Duodenal mucosa (tissue), 2 donors: ENCODE measurements at regions not wholly inside any gene's neighbourhood (a gene's known extent, or its start where the extent isn't known, plus 50 kb on each side); places are given as distances from the start of the nearest gene placed in this dataset.

Experiments
- H3K27ac ChIP-seq: one replicate; pipeline ENCODE4 v1.7.0; 2013; ENCODE audit warnings: low read depth, low read length
- H3K27me3 ChIP-seq, 2 donors: one replicate each; pipeline ENCODE4 v1.7.0; 2013; ENCODE audit warnings: low read length in 2 of 2, control low read depth in 1 of 2; ENCODE audit not compliant: insufficient read depth in 2 of 2, control insufficient read depth in 1 of 2
- H3K36me3 ChIP-seq, 2 donors: one replicate each; pipeline ENCODE4 v1.7.0; 2013; ENCODE audit warnings: low read length in 2 of 2, control low read depth in 1 of 2; ENCODE audit not compliant: insufficient read depth in 2 of 2, control insufficient read depth in 1 of 2
- H3K4me1 ChIP-seq, 2 donors: one replicate each; pipeline ENCODE4 v1.7.0; 2013; ENCODE audit warnings: low read length in 2 of 2, control low read depth in 1 of 2; ENCODE audit not compliant: insufficient read depth in 2 of 2, control insufficient read depth in 1 of 2
- H3K4me3 ChIP-seq, 2 donors: one replicate each; pipeline ENCODE4 v1.7.0; 2013; ENCODE audit warnings: low read length in 2 of 2, low read depth in 1 of 2
- H3K9ac ChIP-seq, 2 donors: one replicate each; pipeline ENCODE4 v1.7.0; 2013; ENCODE audit warnings: low read length in 2 of 2, low read depth in 1 of 2
- H3K9me3 ChIP-seq, 2 donors: one replicate each; pipeline ENCODE4 v1.7.0; 2013; ENCODE audit warnings: low read length in 2 of 2, control low read depth in 1 of 2; ENCODE audit not compliant: control insufficient read depth in 1 of 2

DNA sequence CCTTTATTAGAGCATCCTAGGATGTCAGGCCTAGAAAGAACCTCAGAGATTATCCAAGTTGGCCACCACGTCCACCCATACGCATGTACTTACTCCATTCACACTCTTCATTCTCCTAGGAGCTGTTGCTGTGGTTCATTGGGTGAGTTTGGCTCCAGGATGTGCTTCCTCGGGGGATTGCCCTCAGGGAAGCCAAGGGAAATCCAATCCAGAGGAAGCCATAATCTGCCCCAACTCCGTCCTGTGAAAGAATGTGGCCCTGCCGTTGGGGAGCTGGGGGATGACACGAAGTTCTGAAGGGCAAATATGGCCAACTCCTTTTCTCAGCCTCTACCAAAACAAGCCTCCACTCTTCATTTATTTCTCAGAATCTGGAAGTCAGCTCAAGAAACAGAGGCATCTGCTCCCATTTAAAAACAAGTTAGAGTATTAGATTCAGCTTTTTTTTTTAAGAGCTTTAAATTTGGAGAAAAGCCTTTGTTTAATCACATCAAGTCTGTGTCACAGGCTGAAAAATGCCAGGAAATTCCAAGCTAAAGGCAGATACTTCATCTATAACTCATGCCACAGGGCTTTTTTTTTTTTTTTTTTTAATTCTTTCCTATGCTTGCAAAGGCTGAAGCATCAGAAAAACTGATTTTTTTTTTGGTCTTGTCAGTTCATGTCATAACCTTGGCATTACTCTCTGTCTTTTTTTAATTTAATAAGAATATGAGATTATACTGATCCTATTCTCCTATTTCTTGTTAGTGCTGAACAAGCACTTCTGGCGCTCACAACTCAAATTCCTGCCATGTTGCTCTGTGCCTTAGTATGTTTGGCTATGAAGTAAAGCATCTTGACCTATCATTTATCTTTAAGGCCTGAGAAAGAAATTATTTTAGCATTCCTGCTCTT, 480.9 kb upstream of the MARCKS start:
- Histone ChIP-seq H3K4me3 (no peak overlapping the region), H3K4me1 (no peaks in the 10 kb centered on the region), H3K36me3 (no peaks in the 10 kb centered on the region), H3K9me3 (no peaks in the 10 kb centered on the region), H3K27me3 (no peaks in the 10 kb centered on the region), H3K9ac (no peak overlapping the region), H3K27ac (no peak overlapping the region)

DNA sequence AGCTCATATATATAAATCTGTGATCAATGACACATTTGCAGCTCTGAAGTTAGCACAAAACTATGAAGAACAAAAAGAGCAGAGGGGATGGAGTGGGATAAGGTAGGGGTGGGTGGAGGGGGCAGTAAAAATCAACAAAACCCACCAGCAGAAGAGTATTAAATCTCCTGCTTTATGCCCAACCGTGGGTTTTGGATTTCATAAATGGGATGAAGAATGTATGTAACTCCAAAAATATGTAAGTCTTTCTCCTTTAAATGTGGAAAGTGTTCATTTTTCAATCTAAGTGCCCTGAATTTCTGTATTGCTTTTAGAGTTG, 480.3 kb upstream of the MARCKS start:
- Histone ChIP-seq H3K9ac (no peak overlapping the region), H3K4me3 (no peak overlapping the region), H3K27ac (no peak overlapping the region), H3K27me3 (no peaks in the 10 kb centered on the region), H3K9me3 (no peaks in the 10 kb centered on the region), H3K4me1 (no peaks in the 10 kb centered on the region), H3K36me3 (no peaks in the 10 kb centered on the region)

DNA sequence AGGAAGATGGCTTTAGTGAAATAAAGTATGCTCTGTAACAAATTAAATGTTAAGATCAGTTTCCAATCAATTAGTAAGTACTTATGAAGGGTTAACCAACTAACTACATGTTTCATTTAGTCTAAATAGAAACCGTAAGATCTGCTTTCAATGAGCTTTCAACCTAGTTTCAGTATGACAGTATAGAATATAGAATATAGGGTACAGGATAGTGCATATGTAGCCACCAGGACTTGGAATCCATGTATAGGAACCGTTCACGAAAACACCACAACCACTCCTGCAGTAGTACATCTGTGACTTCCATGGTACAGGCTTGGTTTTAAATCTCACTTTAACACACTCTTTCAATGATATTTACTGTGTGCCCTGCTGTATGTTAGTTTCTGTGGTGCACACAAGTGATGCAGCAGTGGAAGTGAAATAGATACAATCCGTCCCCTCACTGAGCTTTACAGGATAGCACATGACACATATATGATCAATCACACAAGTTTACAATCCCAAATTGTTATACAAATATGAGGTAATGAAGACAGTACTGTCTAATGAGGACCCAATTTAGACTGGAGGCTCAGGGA, 479.7 kb upstream of the MARCKS start:
- no peak overlapping the region for H3K9ac ChIP-seq
- H3K4me1 ChIP-seq: no peaks in the 10 kb centered on the region
- no peaks in the 10 kb centered on the region for H3K9me3 ChIP-seq
- no peak overlapping the region for H3K27ac ChIP-seq
- H3K4me3 ChIP-seq: no peak overlapping the region
- H3K36me3 ChIP-seq: no peaks in the 10 kb centered on the region
- H3K27me3 ChIP-seq: no peaks in the 10 kb centered on the region

DNA sequence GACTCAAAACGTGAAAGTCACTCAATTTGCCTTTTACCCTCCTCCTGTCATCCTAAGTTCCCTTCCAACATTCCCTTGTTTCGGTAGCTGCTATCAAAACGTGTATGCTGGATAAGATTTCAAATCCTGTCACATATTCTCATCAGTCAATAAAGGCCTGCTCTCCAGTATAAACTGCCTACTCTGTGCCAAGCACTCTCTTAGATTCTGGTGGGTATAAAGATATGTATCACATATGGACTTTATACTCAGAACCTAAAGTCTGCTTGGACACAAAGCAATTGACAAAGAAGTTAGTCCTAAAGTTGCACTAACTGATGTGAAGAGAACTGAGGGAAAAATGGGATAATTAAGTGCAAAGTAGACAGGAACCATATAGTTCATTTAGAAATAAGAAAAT, 476.6 kb upstream of the MARCKS start:
- H3K9ac ChIP-seq: no peak overlapping the region
- H3K9me3 ChIP-seq: no peaks in the 10 kb centered on the region
- H3K27ac ChIP-seq: no peak overlapping the region
- no peak overlapping the region for H3K4me3 ChIP-seq
- H3K4me1 ChIP-seq: no peaks in the 10 kb centered on the region
- H3K27me3 ChIP-seq: no peaks in the 10 kb centered on the region
- H3K36me3 ChIP-seq: no peaks in the 10 kb centered on the region

DNA sequence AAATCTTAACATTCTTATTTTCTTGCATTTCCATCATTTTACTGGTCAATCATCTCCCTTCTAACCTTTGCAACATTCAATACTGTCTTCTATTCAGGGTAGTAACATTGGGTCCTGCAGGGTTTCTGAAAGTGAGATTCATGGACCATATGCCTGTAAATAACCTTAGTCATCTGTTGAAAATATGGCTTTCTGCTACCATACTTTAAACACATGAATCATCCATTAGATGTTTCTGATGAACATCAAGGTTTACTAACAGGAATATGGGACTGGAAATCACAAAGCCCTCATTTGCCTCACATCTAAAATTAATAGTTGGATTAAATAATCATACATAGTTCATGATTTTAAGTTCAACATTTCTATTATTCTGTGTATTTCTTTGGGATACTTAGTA, 475.9 kb upstream of the MARCKS start:
- Histone ChIP-seq H3K9ac (no peak overlapping the region), H3K9me3 (no peaks in the 10 kb centered on the region), H3K4me3 (no peak overlapping the region), H3K27ac (no peak overlapping the region), H3K4me1 (no peaks in the 10 kb centered on the region), H3K36me3 (no peaks in the 10 kb centered on the region), H3K27me3 (no peaks in the 10 kb centered on the region)

DNA sequence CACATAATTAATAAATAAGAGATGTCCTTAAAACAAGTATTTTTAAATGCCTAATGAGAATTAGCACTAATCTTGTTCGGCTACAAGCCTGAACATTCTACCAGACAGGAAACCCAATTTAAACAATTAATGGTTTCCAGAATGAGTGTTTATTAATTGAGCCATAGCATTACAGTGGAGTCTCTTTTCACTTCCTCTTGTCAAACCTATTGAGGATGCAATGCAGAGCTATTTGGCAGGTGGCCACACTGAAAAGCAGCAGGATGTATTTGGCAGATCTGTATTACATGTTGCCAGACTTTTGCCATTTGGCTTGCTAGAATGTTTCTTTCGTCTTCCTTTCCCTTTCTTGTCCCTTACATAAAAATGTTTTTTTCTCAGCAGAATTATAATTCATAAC, 475.2 kb upstream of the MARCKS start:
- Histone ChIP-seq H3K4me3 (no peak overlapping the region), H3K27me3 (no peaks in the 10 kb centered on the region), H3K4me1 (no peaks in the 10 kb centered on the region), H3K36me3 (no peaks in the 10 kb centered on the region), H3K9me3 (no peaks in the 10 kb centered on the region), H3K27ac (no peak overlapping the region), H3K9ac (no peak overlapping the region)

DNA sequence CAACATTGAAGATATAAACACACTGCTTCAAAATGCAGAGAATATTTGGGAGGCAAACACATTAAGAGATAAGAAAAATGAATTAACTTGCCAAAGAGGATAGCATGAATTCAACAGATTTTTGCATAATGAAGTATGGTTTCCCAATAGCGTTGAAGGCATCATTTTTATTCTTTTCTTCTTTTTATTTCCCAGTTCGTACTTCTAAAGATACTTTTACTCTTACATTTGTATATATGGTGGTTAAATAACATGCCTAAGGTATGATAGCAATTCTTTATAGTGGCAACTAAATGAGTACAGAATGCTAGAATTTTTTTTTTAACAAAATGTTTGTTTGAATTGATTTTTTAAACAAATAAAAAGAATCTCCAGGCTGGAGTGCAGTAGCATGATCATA, 473.4 kb upstream of the MARCKS start:
- Histone ChIP-seq H3K9me3 (no peaks in the 10 kb centered on the region), H3K4me1 (no peaks in the 10 kb centered on the region), H3K36me3 (no peaks in the 10 kb centered on the region), H3K4me3 (no peak overlapping the region), H3K27me3 (no peaks in the 10 kb centered on the region), H3K27ac (no peak overlapping the region), H3K9ac (no peak overlapping the region)

DNA sequence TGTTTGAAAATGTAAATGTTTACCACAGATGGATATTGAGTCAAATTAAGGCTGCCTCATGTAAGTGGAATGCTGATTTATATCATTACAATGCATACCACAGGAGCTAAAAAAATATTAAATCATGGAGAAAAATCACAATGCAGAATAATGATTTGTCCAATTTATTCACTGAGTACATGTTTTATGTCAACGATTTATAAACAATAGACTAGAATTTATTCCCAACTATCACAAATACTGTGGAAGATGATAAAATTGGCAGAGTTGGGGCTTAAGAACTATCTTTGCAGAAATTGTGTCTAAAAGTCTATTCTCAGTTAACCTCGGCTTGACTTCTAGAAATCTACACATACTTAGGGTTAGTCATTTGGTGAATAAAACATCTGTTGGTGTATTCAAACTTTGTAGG, 472.1 kb upstream of the MARCKS start:
- Histone ChIP-seq H3K36me3 (no peaks in the 10 kb centered on the region), H3K9ac (no peak overlapping the region), H3K27me3 (no peaks in the 10 kb centered on the region), H3K4me3 (no peak overlapping the region), H3K4me1 (no peaks in the 10 kb centered on the region), H3K9me3 (no peaks in the 10 kb centered on the region), H3K27ac (no peak overlapping the region)

DNA sequence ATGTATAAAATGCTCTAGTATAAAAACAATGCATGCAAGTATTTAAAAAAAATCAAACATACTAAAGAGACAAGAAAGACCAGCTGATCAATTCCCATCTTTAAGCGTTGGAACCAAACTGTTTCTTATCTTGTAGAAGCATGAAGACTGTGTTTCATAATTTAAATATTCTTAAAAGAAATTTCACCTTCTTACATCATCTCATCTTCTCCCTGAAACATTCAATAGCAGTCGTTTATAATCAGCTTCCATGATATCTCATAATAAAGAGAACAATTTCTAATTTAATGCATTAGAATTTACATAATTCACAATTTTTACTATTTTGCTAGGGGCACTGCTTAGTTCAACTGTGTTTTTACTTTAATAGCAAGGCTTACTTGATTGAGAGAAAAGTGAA, 468.1 kb upstream of the MARCKS start:
- H3K4me1 ChIP-seq: no peaks in the 10 kb centered on the region
- H3K36me3 ChIP-seq: no peaks in the 10 kb centered on the region
- H3K4me3 ChIP-seq: no peak overlapping the region
- H3K27me3 ChIP-seq: no peaks in the 10 kb centered on the region
- H3K27ac ChIP-seq: no peak overlapping the region
- no peak overlapping the region for H3K9ac ChIP-seq
- no peaks in the 10 kb centered on the region for H3K9me3 ChIP-seq

DNA sequence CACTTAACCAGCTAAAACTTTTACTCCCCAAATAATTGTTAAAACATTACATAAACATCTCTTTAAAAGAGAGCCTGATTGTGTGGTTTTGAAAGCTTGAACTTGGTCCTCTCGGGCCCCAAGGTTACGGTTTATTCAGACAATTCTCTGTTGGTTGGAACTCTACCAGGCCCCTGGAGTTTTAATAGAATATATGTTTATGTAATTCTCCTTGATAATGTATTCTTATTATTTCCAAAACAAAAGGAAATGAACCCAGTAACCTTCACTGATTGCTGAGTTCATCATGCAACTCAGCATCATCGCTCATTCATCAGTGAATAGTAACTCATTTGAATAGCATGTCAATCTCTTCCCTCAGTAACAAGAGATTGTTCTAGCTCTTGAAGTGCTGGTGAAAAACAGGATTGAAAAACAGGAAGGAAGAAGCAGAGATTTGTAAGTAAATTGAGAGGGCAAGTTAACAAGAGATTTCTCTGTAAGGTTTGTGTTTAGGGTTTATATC, 464.5 kb upstream of the MARCKS start:
- Histone ChIP-seq H3K4me1 (peaks cover 0 to 6% of the 10 kb centered on the region in 2 donors), H3K9me3 (no peaks in the 10 kb centered on the region), H3K27ac (no peak overlapping the region), H3K9ac (no peak overlapping the region), H3K4me3 (no peak overlapping the region), H3K36me3 (no peaks in the 10 kb centered on the region), H3K27me3 (no peaks in the 10 kb centered on the region)
